KMS-11 (cell line): ENCODE measurements at regions not wholly inside any gene's neighbourhood (a gene's known extent, or its start where the extent isn't known, plus 50 kb on each side); places are given as distances from the start of the nearest gene placed in this dataset.

Experiments
- H2AFZ ChIP-seq: fragments of 200-600 bp; sonication (generic); 2 replicates; pipeline ENCODE4 v1.6.1; 2016; ENCODE audit warnings: antibody characterized with exemption, mixed run types, low read depth
- H3K27ac ChIP-seq: fragments of 200-600 bp; sonication (generic); 2 replicates; pipeline ENCODE4 v1.6.1; 2016; ENCODE audit warnings: mild to moderate bottlenecking, mixed run types
- H3K27me3 ChIP-seq: fragments of 200-600 bp; sonication (generic); 2 replicates; pipeline ENCODE4 v1.6.1; 2017; ENCODE audit warnings: mild to moderate bottlenecking, low read depth, mixed run types, moderate library complexity; ENCODE audit not compliant: insufficient read depth
- H3K36me3 ChIP-seq: fragments of 200-600 bp; sonication (generic); 2 replicates; pipeline ENCODE4 v1.6.1; 2017; ENCODE audit warnings: mild to moderate bottlenecking, mixed run types; ENCODE audit not compliant: insufficient read depth
- H3K4me1 ChIP-seq: fragments of 200-600 bp; sonication (generic); 2 replicates; pipeline ENCODE4 v1.6.1; 2016; ENCODE audit warnings: mild to moderate bottlenecking, low read depth, mixed run types; ENCODE audit not compliant: poor library complexity, severe bottlenecking
- H3K4me2 ChIP-seq: fragments of 200-600 bp; sonication (generic); 2 replicates; pipeline ENCODE4 v1.7.0; 2016; ENCODE audit warnings: mild to moderate bottlenecking, mixed run types
- H3K4me3 ChIP-seq: fragments of 200-600 bp; sonication (generic); IDR thresholded peaks from 2 replicates; pipeline ENCODE4 v1.6.1; 2017; ENCODE audit warnings: low read depth, low read length, mixed read lengths; ENCODE audit not compliant: insufficient read depth
- H3K79me2 ChIP-seq: fragments of 200-600 bp; sonication (generic); 2 replicates; pipeline ENCODE4 v1.6.1; 2016; ENCODE audit warnings: low read depth, mixed run types; ENCODE audit not compliant: insufficient read depth
- H3K9ac ChIP-seq: fragments of 200-600 bp; sonication (generic); 2 replicates; pipeline ENCODE4 v1.6.1; 2016; ENCODE audit warnings: mild to moderate bottlenecking, mixed run types
- H4K20me1 ChIP-seq: fragments of 200-600 bp; sonication (generic); 2 replicates; pipeline ENCODE4 v1.6.1; 2016; ENCODE audit warnings: mild to moderate bottlenecking, mixed run types; ENCODE audit not compliant: insufficient read depth
- CTCF ChIP-seq: fragments of 200-600 bp; sonication (generic); conservative IDR thresholded peaks from 2 replicates; pipeline ENCODE4 v1.6.1; 2017; ENCODE audit warnings: low read depth, mild to moderate bottlenecking, antibody characterized with exemption, low read length, moderate library complexity, mixed read lengths

- H3K36me3 ChIP-seq, result no peaks in the 10 kb centered on the region
- no peak overlapping the region for H3K27ac ChIP-seq
- no peaks in the 10 kb centered on the region for H4K20me1 ChIP-seq
- H3K4me3 ChIP-seq, result no peak overlapping the region
- H3K4me2 ChIP-seq, result no peak overlapping the region
- no peak overlapping the region for H2AFZ ChIP-seq
- H3K9ac ChIP-seq, result no peak overlapping the region
- H3K27me3 ChIP-seq, result peaks cover 3% of the 10 kb centered on the region; the same call in 1 of the 2 replicates
- H3K79me2 ChIP-seq, result no peaks in the 10 kb centered on the region
- no peaks in the 10 kb centered on the region for H3K4me1 ChIP-seq
- no peak for TF ChIP-seq CTCF
These were observed 188.9 kb downstream of the IRF8 start for GRCh38 chr16:86087896-86088230.

- no peak overlapping the region for H2AFZ ChIP-seq
- TF ChIP-seq CTCF, result no peak
- no peak overlapping the region for H3K9ac ChIP-seq
- no peaks in the 10 kb centered on the region for H3K36me3 ChIP-seq
- H3K79me2 ChIP-seq, result no peaks in the 10 kb centered on the region
- no peak overlapping the region for H3K4me2 ChIP-seq
- H3K27me3 ChIP-seq, result peaks cover 3% of the 10 kb centered on the region; the same call in 1 of the 2 replicates
- no peaks in the 10 kb centered on the region for H3K4me1 ChIP-seq
- H4K20me1 ChIP-seq, result no peaks in the 10 kb centered on the region
- no peak overlapping the region for H3K4me3 ChIP-seq
- H3K27ac ChIP-seq, result no peak overlapping the region
These were observed 189.3 kb downstream of the IRF8 start for GRCh38 chr16:86088287-86088686.

GRCh38 chr16:86088816-86089215, 189.9 kb downstream of the IRF8 start:
- H2AFZ ChIP-seq, result no peak overlapping the region
- no peak overlapping the region for H3K4me3 ChIP-seq

GRCh38 chr16:86089334-86089900, 190.5 kb downstream of the IRF8 start:
- Histone ChIP-seq H3K79me2 (no peaks in the 10 kb centered on the region), H3K4me3 (no peak overlapping the region), H3K27me3 (peaks cover 3% of the 10 kb centered on the region; the same call in 1 of the 2 replicates), H3K9ac (no peak overlapping the region), H3K4me1 (no peaks in the 10 kb centered on the region), H4K20me1 (no peaks in the 10 kb centered on the region), H3K36me3 (no peaks in the 10 kb centered on the region), H3K27ac (no peak overlapping the region), H3K4me2 (no peak overlapping the region), H2AFZ (no peak overlapping the region)
- TF ChIP-seq CTCF, result no peak

More at GRCh38 chr16:86088816-86089215, 189.9 kb downstream of the IRF8 start:
- no peak for TF ChIP-seq CTCF
- no peaks in the 10 kb centered on the region for H3K36me3 ChIP-seq
- H3K4me2 ChIP-seq, result no peak overlapping the region
- H3K9ac ChIP-seq, result no peak overlapping the region
- H3K4me1 ChIP-seq, result no peaks in the 10 kb centered on the region
- no peak overlapping the region for H3K27ac ChIP-seq
- H4K20me1 ChIP-seq, result no peaks in the 10 kb centered on the region
- peaks cover 3% of the 10 kb centered on the region; the same call in 1 of the 2 replicates for H3K27me3 ChIP-seq
- no peaks in the 10 kb centered on the region for H3K79me2 ChIP-seq
